NCI-H345 treated with DMSO at 0.1 percent for 48 hours (cell line): ENCODE measurements at regions not wholly inside any gene's neighbourhood (a gene's known extent, or its start where the extent isn't known, plus 50 kb on each side); places are given as distances from the start of the nearest gene placed in this dataset.
"Not testable (repeated sequence)": the region's sequence is repeated elsewhere in the genome, so short reads cannot be mapped to it uniquely, and the experiment has no call there.

Source experiments
- DNase-seq: peaks from one replicate; lab custom pipeline; 2025; ENCODE audit not compliant: unreplicated experiment; lab: John Stamatoyannopoulos, UW

- no peak for DNase-seq
These were observed 381.6 kb downstream of the SRGAP2C start for GRCh38 chr1:121566346-121566745.

- no peak for DNase-seq
These were observed 384.7 kb downstream of the SRGAP2C start for GRCh38 chr1:121569428-121569827.

- DNase-seq = not testable (repeated sequence)
These were observed 389.2 kb downstream of the SRGAP2C start for GRCh38 chr1:121573881-121574504.

- not testable (repeated sequence) for DNase-seq
These were observed 389.7 kb downstream of the SRGAP2C start for GRCh38 chr1:121574505-121574899.

GRCh38 chr1:121582898-121583297 is 398.1 kb downstream of the SRGAP2C start:
- not testable (repeated sequence) for DNase-seq

- DNase-seq = no peak
These were observed 401.8 kb downstream of the SRGAP2C start for GRCh38 chr1:121586369-121587229.

GRCh38 chr1:121587230-121587569 is 402.4 kb downstream of the SRGAP2C start:
- DNase-seq = no peak

GRCh38 chr1:121587777-121588176 is 403.0 kb downstream of the SRGAP2C start:
- no peak for DNase-seq

- no peak for DNase-seq
These were observed 409.3 kb downstream of the SRGAP2C start for GRCh38 chr1:121594096-121594495.

GRCh38 chr1:121595089-121595488 is 410.3 kb downstream of the SRGAP2C start:
- no peak for DNase-seq

- DNase-seq = not testable (repeated sequence)
These were observed 420.2 kb downstream of the SRGAP2C start for GRCh38 chr1:121604843-121605444.

GRCh38 chr1:121607499-121607898 is 422.7 kb downstream of the SRGAP2C start:
- DNase-seq = not testable (repeated sequence)
